Ovary (tissue), 7 donors: ENCODE measurements at regions not wholly inside any gene's neighbourhood (a gene's known extent, or its start where the extent isn't known, plus 50 kb on each side); places are given as distances from the start of the nearest gene placed in this dataset.

ENCODE experiments used
- DNase-seq, 5 donors: peaks; one replicate each; pipeline ENCODE4 v3.0.0-alpha.2; 2019 to 2020
- H3K27ac ChIP-seq, 2 donors: fragments of 200-600 bp; one replicate each; pipeline versions ENCODE4 v1.5.1 to v1.8.0; 2019 to 2022
- H3K27me3 ChIP-seq: fragments of 200-600 bp; one replicate; pipeline ENCODE4 v1.8.0; 2022
- H3K36me3 ChIP-seq: fragments of 200-600 bp; sonication (generic); one replicate; pipeline ENCODE4 v1.5.1; 2019
- H3K4me1 ChIP-seq: one replicate; pipeline ENCODE4 v1.8.1; 2013; ENCODE audit warnings: mild to moderate bottlenecking, moderate library complexity; ENCODE audit not compliant: insufficient read depth
- H3K4me3 ChIP-seq: fragments of 200-600 bp; sonication (generic); one replicate; pipeline ENCODE4 v1.5.1; 2017
- H3K9me3 ChIP-seq, 2 donors: fragments of 200-600 bp in 1 of 2; sonication (generic) in 1 of 2; one replicate each; pipeline versions ENCODE4 v1.5.1 to v1.8.1; 2013 to 2019; ENCODE audit warnings: mild to moderate bottlenecking in 1 of 2, moderate library complexity in 1 of 2
- CTCF ChIP-seq, 3 donors: fragments of 450-650 bp in 2 of 3; fragments of 200-600 bp in 1 of 3; IDR thresholded peaks; one replicate each; pipeline versions ENCODE4 v1.5.1 to v1.8.0; 2016 to 2022; ENCODE audit warnings: antibody characterized with exemption in 3 of 3, mild to moderate bottlenecking in 1 of 3
- EP300 ChIP-seq: sonication (generic); formaldehyde crosslinking; IDR thresholded peaks from one replicate; pipeline ENCODE4 v1.6.1; 2017; ENCODE audit warnings: antibody characterized with exemption
- POLR2A ChIP-seq: fragments of 450-650 bp; IDR thresholded peaks from one replicate; pipeline ENCODE4 v1.6.1; 2017; ENCODE audit warnings: antibody characterized with exemption, mild to moderate bottlenecking, moderate library complexity
- WGBS, 3 donors: extraction: QIAGEN DNeasy Blood & Tissue Kit in 1 of 3; methylation state at CpG; one replicate each; pipeline versions ENCODE4 v1.1.5 to v1.1.7; 2013 to 2017; 5-methylcytosine and 5-hydroxymethylcytosine counted together
- intact Hi-C, 4 donors: fragments of 100-400 bp; cut with DNase I; formaldehyde crosslinking; loops; one replicate each; pipeline versions ENCODE4 v1.11.0 to v1.15.1; 2022 to 2023
- donor health status: DM: no; HTN: no; CAD: no; lungs with moderate emphysema.
- donor health status: DM: no; HTN: no; CAD: no.
- donor health status: Bipolar disorder and iron deficiency.
- donor health status: DM: no; HTN: no; CAD: no.
- donor health status: DM: yes; HTN: yes; CAD: no.

- no peaks in the 10 kb centered on the region for H3K4me1 ChIP-seq
- intact Hi-C loops: no loop called here
- H3K4me3 ChIP-seq: no peak overlapping the region
- no peak for DNase-seq
- no peaks in the 10 kb centered on the region for H3K36me3 ChIP-seq
- H3K27me3 ChIP-seq: no peaks in the 10 kb centered on the region
- H3K9me3 ChIP-seq: no peaks in the 10 kb centered on the region
- H3K27ac ChIP-seq: no peak overlapping the region
- TF ChIP-seq POLR2A (no peak), CTCF (IDR thresholded peaks at IDR 0.05) (no peak), EP300 (no peak)
- WGBS, 3 donors: 66 to 79% (median 79%) methylated on average over 9 of the region's 9 CpGs
Measured at GRCh38 chr1:91161166-91161565, 139.3 kb upstream of the ZNF644 start.

GRCh38 chr1:91160363-91161075, 138.7 kb upstream of the ZNF644 start:
- Histone ChIP-seq H3K36me3 (no peaks in the 10 kb centered on the region), H3K9me3 (no peaks in the 10 kb centered on the region), H3K4me3 (no peak overlapping the region), H3K27me3 (no peaks in the 10 kb centered on the region), H3K4me1 (no peaks in the 10 kb centered on the region), H3K27ac (no peak overlapping the region)
- intact Hi-C loops: no loop called here
- TF ChIP-seq POLR2A (no peak), EP300 (no peak), CTCF (IDR thresholded peaks at IDR 0.05) (no peak)
- 83 to 92% (median 89%) methylated on average over 14 of the region's 14 CpGs for WGBS, 3 donors
- no peak for DNase-seq

- intact Hi-C loops: loop anchor here in 1 of 4 donors (10.0 kb wide), 1 partner anchor 429 kb away; no protein-coding TSS in a partner anchor
- no peaks in the 10 kb centered on the region for H3K9me3 ChIP-seq
- no peak overlapping the region for H3K27ac ChIP-seq
- no peaks in the 10 kb centered on the region for H3K4me1 ChIP-seq
- no peak for DNase-seq
- TF ChIP-seq CTCF (IDR thresholded peaks at IDR 0.05): no peak
- no peak for TF ChIP-seq EP300
- no peak for TF ChIP-seq POLR2A
- WGBS, 3 donors: 88 to 97% (median 88%) methylated on average over 1 of the region's 1 CpG
- H3K27me3 ChIP-seq: no peaks in the 10 kb centered on the region
- no peak overlapping the region for H3K4me3 ChIP-seq
- no peaks in the 10 kb centered on the region for H3K36me3 ChIP-seq
Measured at GRCh38 chr1:91153341-91153740, 131.5 kb upstream of the ZNF644 start.

GRCh38 chr1:91152331-91152730, 130.5 kb upstream of the ZNF644 start:
- TF ChIP-seq POLR2A: no peak
- TF ChIP-seq CTCF (IDR thresholded peaks at IDR 0.05): no peak
- TF ChIP-seq EP300: no peak
- Histone ChIP-seq H3K4me1 (no peaks in the 10 kb centered on the region), H3K36me3 (no peaks in the 10 kb centered on the region), H3K27ac (no peak overlapping the region), H3K9me3 (no peaks in the 10 kb centered on the region), H3K4me3 (no peak overlapping the region), H3K27me3 (no peaks in the 10 kb centered on the region)
- intact Hi-C loops: loop anchor here in 1 of 4 donors (10.0 kb wide), 1 partner anchor 428 kb away; no protein-coding TSS in a partner anchor
- 80 to 87% (median 81%) methylated on average over 5 of the region's 5 CpGs for WGBS, 3 donors
- no peak for DNase-seq
